Stimulated activated CD8-positive, alpha-beta memory T cell treated with anti-CD3 and anti-CD28 coated beads, Interleukin-7, amount 100 ng/mL, for 1 hour (primary cell): ENCODE measurements at regions not wholly inside any gene's neighbourhood (a gene's known extent, or its start where the extent isn't known, plus 50 kb on each side); places are given as distances from the start of the nearest gene placed in this dataset.

Source experiments
- DNase-seq, 2 donors: peaks; one replicate each; pipeline ENCODE4 v3.0.0-alpha.2; 2020; ENCODE audit warnings: low read depth in 2 of 2

DNA sequence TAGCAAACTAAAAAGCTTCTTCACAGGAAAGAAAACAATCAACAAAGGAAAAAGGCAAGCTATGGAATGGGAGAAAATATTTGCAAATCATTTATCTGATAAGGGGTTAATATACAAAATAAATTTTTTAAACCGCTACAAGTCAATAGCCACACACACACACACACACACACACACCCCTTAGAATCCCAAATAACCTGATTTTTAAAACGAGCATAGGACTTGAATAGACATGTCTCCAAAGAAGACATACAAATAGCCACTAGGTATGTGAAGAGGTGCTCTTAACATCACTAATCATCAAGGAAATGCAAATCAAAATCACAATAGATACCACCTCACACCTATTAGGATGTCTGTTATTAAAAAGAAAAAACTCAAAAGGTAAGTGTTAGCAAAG, 187.7 kb downstream of the TRIM27 start:
- no peak for DNase-seq

DNA sequence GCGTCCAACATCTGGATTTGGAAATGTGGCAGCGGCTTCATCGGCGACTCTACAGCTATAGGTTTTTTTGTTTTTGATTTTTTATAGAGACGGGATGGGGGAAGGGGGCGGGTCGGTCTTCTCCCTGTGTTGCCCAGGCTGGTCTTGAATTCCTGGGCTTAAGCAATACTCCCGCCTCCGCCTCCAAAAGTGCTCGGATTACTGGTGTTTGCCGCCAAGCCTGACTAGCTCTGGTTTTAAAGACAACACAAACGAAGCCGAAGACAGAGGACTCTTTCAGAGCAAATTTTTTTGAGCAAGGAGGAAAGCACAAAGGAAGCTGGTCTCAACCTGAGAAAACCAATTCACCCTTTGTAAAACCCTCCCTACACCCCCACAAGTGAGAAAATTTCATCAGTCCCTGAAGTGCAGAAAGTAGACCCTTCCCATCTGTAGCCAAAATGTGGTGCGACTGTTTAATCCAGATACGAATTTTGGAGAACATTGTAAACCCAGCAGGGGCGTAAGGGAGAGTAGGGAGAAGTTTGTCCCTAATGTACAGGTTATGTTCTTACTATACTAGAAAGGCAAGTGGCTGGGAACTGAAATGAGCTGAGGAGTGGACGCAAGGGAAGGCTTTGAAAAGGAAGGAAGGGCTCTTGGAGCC, 185.9 kb downstream of the TRIM27 start:
- no peak for DNase-seq

DNA sequence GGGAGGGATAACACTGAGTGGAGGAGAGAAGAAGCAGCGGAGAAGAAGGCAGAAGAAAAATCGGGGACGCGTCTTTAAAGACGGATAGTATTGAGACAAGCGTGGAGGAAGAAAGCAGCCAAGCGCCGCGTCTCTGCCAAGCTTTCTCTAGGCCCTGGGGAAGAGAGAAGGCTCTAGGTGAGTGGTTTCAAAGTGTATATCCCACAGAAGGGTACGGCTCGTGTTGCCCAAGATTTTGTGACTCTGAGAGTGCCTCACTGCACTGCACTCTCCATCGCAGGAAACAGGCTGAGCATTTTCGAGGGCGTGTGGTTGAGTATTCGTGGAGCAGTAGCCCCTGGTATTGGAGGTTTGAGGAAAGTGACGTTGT, 185.4 kb downstream of the TRIM27 start:
- DNase-seq: no peak

DNA sequence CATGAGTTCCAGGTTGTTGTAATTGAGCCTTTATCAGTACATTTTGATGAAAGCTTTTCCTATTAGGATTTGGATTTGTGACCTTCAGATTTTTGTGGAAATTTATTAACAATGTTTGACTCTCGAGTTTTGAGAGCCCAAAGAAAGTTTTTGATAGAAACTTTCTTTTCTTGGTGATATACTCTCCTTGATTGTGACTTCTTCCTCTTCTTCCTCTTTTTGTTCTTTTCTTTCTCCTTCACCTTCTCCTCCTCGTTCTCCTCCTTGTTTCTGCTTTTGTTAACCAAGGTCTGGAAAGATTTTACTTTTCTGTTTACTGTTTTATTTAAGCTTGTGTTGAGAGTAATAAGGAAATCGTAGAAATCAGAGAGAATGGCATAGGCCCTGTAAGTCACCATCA, 182.4 kb downstream of the TRIM27 start:
- DNase-seq: no peak

DNA sequence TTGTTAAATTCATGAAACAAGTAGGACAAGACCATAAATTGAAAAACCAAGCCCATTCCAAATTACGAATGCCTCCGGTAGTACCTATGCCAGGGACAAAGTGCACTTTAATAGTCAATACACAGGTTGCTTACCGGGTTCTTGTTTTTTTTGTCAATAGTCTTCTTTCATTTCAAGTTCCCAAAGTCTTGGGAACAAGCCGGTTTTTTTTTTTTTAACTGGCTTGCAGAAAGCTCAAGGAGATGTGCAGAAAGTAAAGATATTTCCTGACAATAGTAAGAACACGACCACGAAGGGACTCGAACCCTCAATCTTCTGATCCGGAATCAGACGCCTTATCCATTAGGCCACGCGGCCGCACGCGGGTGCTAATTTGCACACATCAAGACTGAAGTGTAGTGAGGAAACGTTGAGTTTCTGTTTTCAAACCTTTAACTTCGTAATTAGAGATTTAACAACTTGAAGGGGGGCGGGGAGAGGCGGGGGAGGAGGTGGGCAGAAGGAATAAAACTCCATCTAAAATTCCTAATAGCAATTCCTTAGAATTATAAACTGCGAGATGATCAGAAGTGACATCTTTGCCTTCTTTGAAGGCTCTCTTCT, 181.0 kb downstream of the TRIM27 start:
- DNase-seq: no peak

DNA sequence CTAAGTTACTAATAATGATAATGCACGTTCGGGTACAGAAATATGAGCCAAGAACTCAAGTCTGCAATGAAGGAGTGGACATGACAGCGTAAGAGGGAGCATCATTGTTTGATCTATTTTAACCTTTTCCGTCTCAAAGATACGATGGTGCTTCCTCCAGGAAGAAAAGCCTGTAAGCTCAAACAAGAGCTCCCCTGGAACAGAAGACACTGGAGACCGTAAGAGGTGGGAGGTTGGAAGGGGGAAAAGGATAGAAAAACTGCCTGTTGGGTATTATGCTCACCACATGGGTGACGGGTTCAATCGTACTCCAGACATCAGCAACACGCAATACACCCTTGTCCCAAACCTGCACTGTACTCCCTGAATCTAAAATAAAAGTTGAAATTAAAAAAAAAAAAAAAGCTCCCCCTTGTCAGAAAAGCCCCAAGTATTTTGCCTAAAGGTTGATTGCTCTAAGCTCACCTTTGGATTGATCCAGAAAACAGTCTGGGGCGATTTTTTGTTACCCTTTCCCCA, 180.5 kb downstream of the TRIM27 start:
- no peak for DNase-seq

DNA sequence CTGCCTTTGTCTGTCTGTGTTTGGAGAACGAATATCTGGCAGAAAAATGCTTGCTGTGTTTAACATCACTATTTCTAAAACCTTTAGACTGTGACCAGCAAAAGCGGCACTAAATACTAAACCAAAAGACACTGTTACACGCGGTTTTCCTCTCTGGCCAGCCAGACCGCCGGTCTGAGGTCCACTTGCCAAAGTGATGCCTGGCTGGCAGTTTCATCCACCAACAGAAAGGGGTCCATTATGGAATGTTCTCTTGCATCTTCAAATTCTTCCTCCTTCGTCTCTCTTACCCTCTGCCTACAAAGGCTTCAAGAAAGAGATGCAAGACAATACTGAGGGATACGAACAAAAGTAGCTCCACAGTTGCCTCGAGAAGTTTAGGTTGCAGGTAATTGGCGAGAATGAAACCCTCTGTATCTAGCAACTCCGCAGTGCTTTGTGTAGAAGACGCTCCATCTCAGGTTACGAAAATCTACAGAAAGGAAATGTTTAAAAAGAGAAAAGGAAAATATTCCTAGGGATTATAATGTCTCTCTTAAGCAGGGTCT, 176.6 kb downstream of the TRIM27 start:
- no peak for DNase-seq

DNA sequence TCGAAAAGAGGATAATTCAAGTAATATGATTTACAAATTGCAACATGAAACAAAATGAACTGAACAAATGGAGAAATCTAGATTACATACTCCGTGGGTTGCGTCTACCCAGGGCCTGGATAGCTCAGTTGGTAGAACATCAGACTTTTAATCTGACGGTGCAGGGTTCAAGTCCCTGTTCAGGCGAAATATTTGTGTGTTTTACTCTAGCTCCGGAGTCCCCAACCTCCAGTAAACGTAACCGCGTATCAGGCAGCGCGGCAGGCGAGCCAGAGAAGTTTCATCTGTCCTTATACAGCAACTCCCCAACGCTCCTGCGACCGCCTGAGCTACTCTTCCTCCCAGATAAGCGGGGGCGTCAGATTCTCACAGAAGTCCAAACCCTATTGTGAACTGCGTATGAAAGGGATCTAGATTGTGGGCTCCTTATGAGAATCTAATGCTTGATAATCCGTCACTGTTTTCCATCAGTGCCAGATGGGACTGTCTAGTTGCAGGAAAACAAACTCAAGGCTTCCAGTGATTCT, 176.1 kb downstream of the TRIM27 start:
- DNase-seq: no peak

DNA sequence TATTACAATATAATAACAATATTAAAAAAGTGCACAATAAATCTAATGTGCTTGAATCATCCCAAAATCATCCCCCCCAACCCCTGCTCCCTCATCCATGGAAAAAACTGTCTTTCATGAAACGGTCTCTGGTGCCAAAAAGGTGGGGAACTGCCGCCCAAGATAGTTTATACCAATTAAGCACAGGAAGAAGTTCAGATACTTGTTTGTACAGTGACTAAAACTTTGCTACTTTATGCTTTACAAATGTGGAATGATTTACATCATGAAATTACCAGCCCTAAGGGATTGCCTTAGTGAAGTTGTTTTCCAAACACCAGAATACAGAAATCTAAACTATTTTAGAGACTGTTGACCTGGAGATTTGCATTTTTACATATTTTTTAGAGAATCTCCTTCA, 175.6 kb downstream of the TRIM27 start:
- DNase-seq: no peak

DNA sequence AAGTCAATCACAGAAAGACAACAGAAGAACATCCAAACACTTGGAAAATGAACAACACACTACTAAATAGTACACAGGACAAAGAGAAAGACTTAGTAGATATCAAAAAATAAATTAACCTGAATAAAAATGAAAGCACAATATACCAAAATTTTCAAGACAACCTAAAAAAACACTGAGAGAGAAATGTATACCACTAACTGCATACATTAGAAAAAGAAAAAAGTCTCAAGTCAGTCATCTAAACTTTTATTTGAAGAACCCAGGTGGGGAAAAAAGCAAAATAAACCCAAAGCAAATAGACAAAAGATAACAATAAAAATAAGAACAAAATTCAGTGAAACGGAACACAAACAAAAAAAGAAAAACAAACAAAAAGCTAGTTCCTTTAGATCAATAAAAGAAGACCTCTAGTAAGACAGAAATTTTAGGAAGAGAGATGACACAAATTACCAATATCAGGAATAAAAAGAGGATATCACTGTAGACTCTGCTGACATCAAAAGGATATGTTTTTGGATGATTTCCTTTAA, 172.8 kb downstream of the TRIM27 start:
- DNase-seq: no peak

DNA sequence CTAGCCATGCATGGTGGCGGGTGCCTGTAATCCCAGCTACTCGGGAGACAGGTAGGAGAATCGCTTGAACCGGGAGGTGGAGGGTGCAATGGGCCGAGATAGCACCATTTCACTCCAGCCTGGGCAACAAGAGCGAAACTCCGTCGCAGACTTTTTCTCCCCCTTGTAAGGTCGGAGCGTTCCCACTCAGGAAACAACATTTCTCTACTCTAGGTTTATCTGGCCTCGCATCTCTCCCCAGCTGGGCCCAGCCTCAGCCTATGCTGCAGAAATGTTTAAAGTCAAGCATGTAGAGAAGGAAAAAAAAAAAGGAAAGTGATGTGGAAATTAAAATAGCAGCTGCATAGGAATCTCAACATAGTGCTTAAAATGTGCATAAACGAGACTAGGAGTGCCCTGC, 172.3 kb downstream of the TRIM27 start:
- no peak for DNase-seq

DNA sequence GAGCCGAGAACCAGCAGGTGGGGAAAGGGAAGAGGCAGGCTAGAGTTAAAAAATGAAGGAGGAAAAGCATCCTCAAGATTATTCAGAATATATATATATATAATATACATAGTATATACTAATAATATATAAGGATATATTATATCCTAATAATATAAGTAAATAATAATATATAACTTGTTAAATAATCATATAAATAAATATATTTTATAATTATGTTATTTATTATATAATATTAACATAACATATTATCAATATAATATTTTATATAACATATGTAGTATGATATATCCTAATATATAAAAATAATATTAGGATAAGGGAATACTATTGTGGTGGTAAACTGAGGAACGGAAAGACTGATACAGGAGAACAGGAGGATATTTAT, 171.8 kb downstream of the TRIM27 start:
- no peak for DNase-seq

DNA sequence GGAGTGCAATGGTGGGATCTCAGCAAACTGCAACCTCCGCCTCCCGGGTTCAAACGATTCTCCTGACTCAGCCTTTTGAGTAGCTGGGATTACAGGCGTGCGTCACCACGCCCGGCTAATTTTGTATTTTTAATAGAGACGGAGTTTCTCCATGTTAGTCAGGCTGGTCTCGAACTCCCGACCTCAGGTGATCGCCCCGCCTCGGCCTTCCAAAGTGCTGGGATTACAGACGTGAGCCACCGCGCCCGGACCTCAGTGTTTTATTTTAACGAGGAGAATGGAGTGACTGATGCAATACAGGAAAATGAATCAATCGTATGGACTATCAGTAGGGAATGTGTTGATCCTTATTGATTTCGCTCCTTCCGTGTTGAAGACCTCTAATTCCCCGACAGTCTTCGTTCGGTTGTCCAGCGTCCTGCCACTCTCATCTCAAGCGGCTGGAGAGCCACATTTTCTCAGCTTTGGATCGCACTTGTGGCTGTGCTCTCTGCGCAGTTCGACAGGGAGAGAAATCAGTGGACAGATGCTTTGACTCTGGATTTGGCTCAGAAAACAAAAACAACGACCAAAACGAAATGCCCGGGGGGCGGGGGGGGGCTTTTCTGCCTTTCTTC, 166.2 kb downstream of the TRIM27 start:
- no peak for DNase-seq

DNA sequence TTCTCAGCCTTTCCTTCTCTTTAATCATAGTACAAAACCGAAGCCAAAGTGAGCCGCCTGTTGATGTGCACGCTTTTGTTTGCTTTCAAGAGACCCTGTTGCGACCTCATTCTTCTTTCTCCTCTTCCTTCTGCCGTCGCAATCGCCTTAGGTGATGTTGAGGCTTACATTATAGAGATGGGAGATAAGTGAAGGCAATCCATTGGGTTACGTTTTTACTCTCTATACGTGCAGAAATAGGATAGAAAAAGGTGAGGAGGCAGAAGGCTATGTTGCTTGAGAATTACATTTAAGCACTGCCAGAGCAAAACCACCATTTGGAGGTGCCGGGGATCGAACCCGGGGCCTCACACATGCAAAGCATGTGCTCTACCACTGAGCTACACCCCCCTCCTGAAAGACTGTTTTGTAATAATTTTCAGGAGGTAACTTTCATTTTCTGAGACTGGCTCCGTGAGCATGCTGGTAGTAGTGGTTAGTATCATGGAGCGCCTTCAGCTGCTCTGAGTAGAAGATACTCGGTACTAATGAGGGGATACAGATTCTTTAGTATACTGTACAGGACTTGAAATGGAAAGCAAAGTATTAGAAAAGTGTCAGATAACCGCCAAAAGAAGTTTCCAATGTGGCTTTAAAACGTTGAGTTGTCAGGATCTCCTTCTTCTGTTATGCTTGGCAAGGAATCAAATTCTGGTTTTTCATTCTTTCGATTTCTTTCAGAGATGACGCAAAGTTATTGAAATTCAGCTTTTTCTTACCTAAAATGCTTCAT, 165.6 kb downstream of the TRIM27 start:
- no peak for DNase-seq

DNA sequence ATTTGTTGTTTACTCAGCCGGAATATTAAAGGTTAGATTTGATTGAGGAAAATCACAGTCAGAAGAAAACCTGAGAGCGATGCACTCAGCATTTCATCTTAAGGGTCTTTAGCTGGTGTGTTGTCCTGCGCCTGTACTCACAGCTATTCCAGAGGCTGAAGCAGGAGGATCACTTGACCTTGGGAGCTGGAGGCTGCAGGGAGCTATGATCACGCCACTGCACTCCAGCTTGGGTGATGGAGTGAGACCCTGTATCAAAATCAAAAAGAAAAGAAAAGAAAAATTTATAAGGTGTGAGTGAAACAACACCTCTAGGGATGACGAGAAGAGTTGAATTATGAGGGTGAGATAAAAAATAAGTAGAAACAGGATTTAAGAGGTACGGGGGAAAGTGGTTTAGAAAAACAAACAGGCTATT, 165.0 kb downstream of the TRIM27 start:
- no peak for DNase-seq

DNA sequence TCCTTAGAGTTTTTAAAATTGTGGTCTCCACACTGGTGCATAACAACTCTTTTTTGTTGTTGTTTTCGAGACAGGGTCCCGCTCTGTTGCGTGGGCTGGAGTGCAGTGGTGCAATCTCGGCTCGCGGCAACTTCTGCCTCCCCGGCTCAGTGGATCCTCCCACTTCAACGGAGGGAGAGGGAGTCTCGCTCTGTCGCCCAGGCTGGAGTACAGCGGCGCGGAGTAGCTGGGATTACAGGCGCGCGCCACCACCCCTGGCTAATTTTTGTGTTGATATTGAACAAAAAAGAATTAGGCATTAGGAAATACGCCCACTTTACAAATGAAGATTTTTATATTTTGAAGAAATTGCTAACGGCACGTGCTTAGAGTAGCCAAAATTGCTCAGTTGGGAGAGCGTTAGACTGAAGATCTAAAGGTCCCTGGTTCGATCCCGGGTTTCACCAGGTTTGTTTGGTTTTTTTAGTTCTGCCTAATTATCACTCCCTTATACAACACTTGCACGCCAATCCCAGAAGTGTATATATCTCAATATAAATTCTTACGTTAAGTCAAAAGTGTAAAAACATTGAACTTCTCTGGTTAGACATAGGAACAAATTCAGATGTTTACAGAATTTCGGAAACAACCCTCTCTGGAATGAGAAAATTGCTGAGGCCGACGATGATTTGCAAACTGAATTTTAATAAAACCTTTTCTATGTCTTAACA, 159.6 kb downstream of the TRIM27 start:
- no peak for DNase-seq

DNA sequence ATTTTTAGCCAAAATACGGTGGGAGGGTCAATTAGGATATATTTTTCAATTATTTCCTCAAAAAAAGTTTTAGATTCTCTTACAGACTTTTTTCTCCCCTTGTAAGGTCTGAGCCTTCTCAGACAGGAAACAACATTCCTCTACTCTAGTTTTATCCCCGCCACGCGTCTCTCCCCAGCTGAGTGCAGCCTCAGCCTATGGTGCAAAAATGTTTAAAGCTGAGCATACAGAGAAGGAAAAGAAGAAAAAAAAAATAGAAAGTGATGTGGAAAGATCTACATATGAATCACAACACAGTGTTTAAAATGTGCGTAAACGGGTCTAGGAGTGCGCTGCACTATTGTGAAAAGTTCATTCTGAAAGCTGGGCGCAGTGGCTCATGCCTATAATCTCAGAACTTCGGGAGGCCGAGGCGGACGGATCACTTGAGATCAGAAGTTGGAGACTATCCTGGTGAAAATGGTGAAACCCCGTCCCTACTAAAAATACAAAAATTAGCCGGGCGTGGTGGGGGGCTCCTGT, 159.0 kb downstream of the TRIM27 start:
- no peak for DNase-seq

DNA sequence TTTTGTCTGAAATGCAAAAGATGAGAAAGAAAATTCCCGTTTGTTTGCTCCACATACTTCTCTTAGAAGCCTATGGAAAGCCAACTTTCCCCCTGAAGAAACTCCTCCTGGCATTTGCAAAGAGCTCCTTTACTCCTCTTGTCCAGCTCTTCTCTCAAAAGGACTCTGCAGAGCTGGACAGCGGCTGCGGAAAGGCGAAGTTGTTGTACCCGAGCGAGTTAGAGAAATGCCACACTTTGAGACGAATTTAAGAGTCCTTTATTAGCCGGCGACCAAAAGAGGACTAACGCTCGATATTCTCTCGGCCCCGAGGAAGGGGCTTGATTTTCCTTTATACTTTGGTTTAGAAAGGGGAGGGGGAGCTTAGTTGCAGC, 157.8 kb downstream of the TRIM27 start:
- no peak for DNase-seq

DNA sequence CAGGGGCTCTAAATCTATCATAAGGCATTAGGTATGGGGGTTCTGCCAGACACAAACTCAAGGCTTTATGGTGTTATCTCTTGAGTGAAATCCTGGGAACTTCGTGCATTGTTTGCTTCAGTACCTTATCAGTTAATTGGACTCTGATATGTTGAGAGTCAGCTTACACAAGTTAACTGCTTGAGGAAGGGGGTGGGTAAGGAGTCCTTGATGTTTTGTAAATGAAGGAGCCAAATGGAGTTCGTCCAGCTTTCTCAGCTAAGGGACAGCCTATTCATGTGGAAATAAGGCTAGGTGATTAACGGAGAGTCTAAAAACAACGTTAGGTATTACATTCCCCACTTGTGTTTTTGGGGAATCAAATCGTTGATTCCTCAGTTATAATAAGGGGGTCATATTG, 157.4 kb downstream of the TRIM27 start:
- no peak for DNase-seq

DNA sequence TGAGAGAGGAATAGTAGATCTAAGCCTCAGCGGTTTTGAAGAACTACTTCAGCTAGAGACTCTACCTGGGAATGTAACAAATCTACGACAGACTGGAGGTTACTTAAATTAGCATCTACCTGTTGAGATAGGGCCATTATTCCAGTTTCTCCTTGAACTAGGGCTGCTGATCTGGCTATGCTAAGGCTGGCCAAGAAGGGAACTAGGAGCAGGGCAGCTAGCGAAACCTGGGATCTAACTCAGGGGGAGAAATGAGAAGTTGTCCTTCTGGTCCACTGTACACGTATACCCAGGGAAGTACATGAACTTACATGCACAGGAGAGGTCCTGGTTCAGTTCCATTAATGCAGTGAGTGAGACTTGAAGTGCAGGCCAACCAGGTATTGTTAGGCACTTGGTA, 156.7 kb downstream of the TRIM27 start:
- no peak for DNase-seq

DNA sequence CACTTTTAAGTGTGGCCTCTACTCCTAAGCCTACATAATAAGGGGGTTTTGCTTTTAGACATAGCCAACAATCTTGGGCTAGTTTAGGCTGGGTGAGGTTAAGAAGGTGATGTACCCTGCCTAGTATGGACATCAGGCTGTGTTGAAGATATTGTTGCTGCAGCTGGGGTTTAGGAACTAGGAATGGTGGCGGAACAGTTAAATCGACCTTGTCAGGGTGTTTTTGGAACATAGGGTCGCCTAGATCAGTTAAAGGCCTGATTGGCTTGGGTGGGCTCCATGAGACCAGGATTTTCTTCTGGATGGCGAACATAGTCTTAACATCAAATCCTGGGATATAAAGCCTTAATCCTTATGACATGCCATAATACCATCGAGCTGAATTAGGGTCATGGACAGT, 156.1 kb downstream of the TRIM27 start:
- no peak for DNase-seq
